Spleen (tissue), 11 donors: ENCODE measurements at regions not wholly inside any gene's neighbourhood (a gene's known extent, or its start where the extent isn't known, plus 50 kb on each side); places are given as distances from the start of the nearest gene placed in this dataset.

Experiments
- DNase-seq: peaks from one replicate; pipeline ENCODE4 v3.0.0-alpha.2; 2020
- H3K27ac ChIP-seq, 8 donors: fragments of 200-600 bp; sonication (generic) in 7 of 8; 1 replicate in 4 of 8; 2 replicates in 4 of 8; pipeline versions ENCODE4 v1.5.0 to v1.8.0; 2016 to 2021; ENCODE audit warnings: inconsistent platforms in 4 of 8, mild to moderate bottlenecking in 4 of 8, moderate library complexity in 1 of 8
- H3K27me3 ChIP-seq, 7 donors: fragments of 200-600 bp; sonication (generic) in 6 of 7; replicated peaks in 1 of 7; 1 replicate in 4 of 7; 2 replicates in 3 of 7; pipeline versions ENCODE4 v1.5.0 to v1.8.0; 2016 to 2021; ENCODE audit warnings: inconsistent platforms in 3 of 7, mild to moderate bottlenecking in 1 of 7
- H3K36me3 ChIP-seq, 6 donors: fragments of 200-600 bp; sonication (generic) in 5 of 6; 1 replicate in 4 of 6; 2 replicates in 2 of 6; pipeline versions ENCODE4 v1.5.0 to v1.8.0; 2016 to 2021; ENCODE audit warnings: inconsistent platforms in 2 of 6
- H3K4me1 ChIP-seq, 6 donors: fragments of 200-600 bp; sonication (generic) in 5 of 6; 1 replicate in 3 of 6; 2 replicates in 3 of 6; pipeline versions ENCODE4 v1.5.0 to v1.8.0; 2016 to 2021; ENCODE audit warnings: inconsistent platforms in 3 of 6
- H3K4me3 ChIP-seq, 8 donors: fragments of 200-600 bp; sonication (generic) in 7 of 8; 1 replicate in 4 of 8; 2 replicates in 4 of 8; pipeline versions ENCODE4 v1.5.0 to v1.8.0; 2016 to 2021; ENCODE audit warnings: inconsistent platforms in 4 of 8, mild to moderate bottlenecking in 4 of 8, moderate library complexity in 2 of 8
- H3K9me3 ChIP-seq, 8 donors: fragments of 200-600 bp; sonication (generic) in 7 of 8; 1 replicate in 4 of 8; 2 replicates in 4 of 8; pipeline versions ENCODE4 v1.5.0 to v1.8.0; 2016 to 2021; ENCODE audit warnings: inconsistent platforms in 4 of 8
- CTCF ChIP-seq, 11 experiments: fragments of 200-600 bp in 7 of 11; fragments of 450-650 bp in 4 of 11; sonication (generic) in 4 of 11; IDR thresholded peaks in 8 of 11; conservative IDR thresholded peaks in 3 of 11; 1 replicate in 7 of 11; 2 replicates in 4 of 11; pipeline versions ENCODE4 v1.4.0 to v1.8.0; 2016 to 2021; ENCODE audit warnings: antibody characterized with exemption in 11 of 11, inconsistent platforms in 4 of 11, mild to moderate bottlenecking in 1 of 11
- POLR2A ChIP-seq, 3 donors: fragments of 450-650 bp; IDR thresholded peaks; one replicate each; pipeline ENCODE4 v1.5.1; 2017; ENCODE audit warnings: antibody characterized with exemption in 3 of 3, mild to moderate bottlenecking in 1 of 3
- POLR2AphosphoS5 ChIP-seq, 3 donors: sonication (generic); formaldehyde crosslinking; IDR thresholded peaks; one replicate each; pipeline ENCODE4 v1.5.1; 2017; ENCODE audit warnings: antibody characterized with exemption in 3 of 3
- WGBS, 5 donors: extraction: QIAGEN DNeasy Blood & Tissue Kit in 3 of 5; methylation state at CpG; one replicate each; pipeline versions ENCODE4 v1.1.5 to v1.1.7; 2013 to 2018; 5-methylcytosine and 5-hydroxymethylcytosine counted together
- intact Hi-C: fragments of 100-400 bp; cut with DNase I; formaldehyde crosslinking; loops from one replicate; pipeline ENCODE4 v1.15.0; 2023; ENCODE audit warnings: low total_unique reads
- donor health status: healthy with polysubstance abuse.
- donor health status: DM: no; HTN: no; CAD: no; lungs with moderate emphysema.
- donor health status: DM: no; HTN: no; CAD: no.
- donor health status: Bipolar disorder and iron deficiency.
- donor health status: healthy.
- donor health status: DM: no; HTN: no; CAD: no.
- donor health status: DM: yes; HTN: yes; CAD: no.

- no peaks in the 10 kb centered on the region for H3K36me3 ChIP-seq
- DNase-seq: no peak
- no peak overlapping the region for H3K4me3 ChIP-seq
- TF ChIP-seq CTCF (IDR thresholded peaks at IDR 0.05 in 8 of 11, conservative IDR thresholded peaks at IDR 0.05 in 3 of 11) (no peak), POLR2AphosphoS5 (IDR thresholded peaks at IDR 0.05) (no peak), POLR2A (IDR thresholded peaks at IDR 0.05) (no peak)
- H3K27ac ChIP-seq: peak overlapping the region in 2 of 8 donors; percentile 1 to 48
- H3K27me3 ChIP-seq: peaks cover 0 to 16% (median 0%) of the 10 kb centered on the region in 7 donors
- 35 to 41% (median 35%) methylated on average over 4 to 5 of the region's 5 CpGs for WGBS, 5 donors
- H3K9me3 ChIP-seq: no peaks in the 10 kb centered on the region
- peaks cover 0 to 10% (median 6%) of the 10 kb centered on the region in 6 donors for H3K4me1 ChIP-seq
- intact Hi-C loops: no loop called here
These were observed 97.8 kb upstream of the SLC2A1 start for GRCh38 chr1:43056460-43056859.

- intact Hi-C loops: no loop called here
- DNase-seq: no peak
- no peaks in the 10 kb centered on the region for H3K9me3 ChIP-seq
- no peak overlapping the region for H3K27ac ChIP-seq
- H3K4me3 ChIP-seq: no peak overlapping the region
- TF ChIP-seq CTCF (IDR thresholded peaks at IDR 0.05 in 8 of 11, conservative IDR thresholded peaks at IDR 0.05 in 3 of 11): no peak
- no peak for TF ChIP-seq POLR2AphosphoS5 (IDR thresholded peaks at IDR 0.05)
- TF ChIP-seq POLR2A (IDR thresholded peaks at IDR 0.05): no peak
- H3K4me1 ChIP-seq: peaks cover 0 to 10% (median 6%) of the 10 kb centered on the region in 6 donors
- WGBS, 5 donors: 74 to 97% (median 87%) methylated on average over 2 of the region's 2 CpGs
- peaks cover 0 to 16% (median 0%) of the 10 kb centered on the region in 7 donors for H3K27me3 ChIP-seq
- no peaks in the 10 kb centered on the region for H3K36me3 ChIP-seq
These were observed 96.3 kb upstream of the SLC2A1 start for GRCh38 chr1:43054961-43055360.

- TF ChIP-seq CTCF (IDR thresholded peaks at IDR 0.05 in 8 of 11, conservative IDR thresholded peaks at IDR 0.05 in 3 of 11) (no peak), POLR2A (IDR thresholded peaks at IDR 0.05) (no peak), POLR2AphosphoS5 (IDR thresholded peaks at IDR 0.05) (no peak)
- no peaks in the 10 kb centered on the region for H3K4me1 ChIP-seq
- H3K27me3 ChIP-seq: no peaks in the 10 kb centered on the region
- no peak for DNase-seq
- H3K9me3 ChIP-seq: no peaks in the 10 kb centered on the region
- H3K36me3 ChIP-seq: no peaks in the 10 kb centered on the region
- no peak overlapping the region for H3K4me3 ChIP-seq
- no peak overlapping the region for H3K27ac ChIP-seq
- intact Hi-C loops: no loop called here
- 71 to 90% (median 88%) methylated on average over 2 of the region's 2 CpGs for WGBS, 5 donors
These were observed 94.2 kb upstream of the SLC2A1 start for GRCh38 chr1:43052786-43053439.

- DNase-seq: peak; percentile 0
- WGBS, 5 donors: 83 to 100% (median 93%) methylated on average over 1 of the region's 1 CpG
- Histone ChIP-seq H3K36me3 (no peaks in the 10 kb centered on the region), H3K27me3 (no peaks in the 10 kb centered on the region), H3K4me3 (no peak overlapping the region), H3K9me3 (no peaks in the 10 kb centered on the region), H3K4me1 (no peaks in the 10 kb centered on the region), H3K27ac (no peak overlapping the region)
- intact Hi-C loops: no loop called here
- TF ChIP-seq POLR2A (IDR thresholded peaks at IDR 0.05) (no peak), CTCF (IDR thresholded peaks at IDR 0.05 in 8 of 11, conservative IDR thresholded peaks at IDR 0.05 in 3 of 11) (no peak), POLR2AphosphoS5 (IDR thresholded peaks at IDR 0.05) (no peak)
These were observed 93.7 kb upstream of the SLC2A1 start for GRCh38 chr1:43052322-43052721.
